Adrenal gland (tissue), 5 donors: ENCODE measurements at regions not wholly inside any gene's neighbourhood (a gene's known extent, or its start where the extent isn't known, plus 50 kb on each side); places are given as distances from the start of the nearest gene placed in this dataset.

Source experiments
- CTCF ChIP-seq, 6 experiments: fragments of 450-650 bp in 4 of 6; fragments of 200-600 bp in 2 of 6; sonication (generic) in 1 of 6; IDR thresholded peaks; 1 replicate in 5 of 6; 2 replicates in 1 of 6; pipeline versions ENCODE4 v1.5.1 to v1.8.0; 2016 to 2021; ENCODE audit warnings: antibody characterized with exemption in 6 of 6, mild to moderate bottlenecking in 2 of 6, moderate library complexity in 1 of 6
- POLR2A ChIP-seq, 2 donors: fragments of 450-650 bp; IDR thresholded peaks; one replicate each; pipeline ENCODE4 v1.6.1; 2017; ENCODE audit warnings: antibody characterized with exemption in 2 of 2, mild to moderate bottlenecking in 2 of 2, moderate library complexity in 1 of 2
- donor health status: DM: no; HTN: no; CAD: no.

DNA sequence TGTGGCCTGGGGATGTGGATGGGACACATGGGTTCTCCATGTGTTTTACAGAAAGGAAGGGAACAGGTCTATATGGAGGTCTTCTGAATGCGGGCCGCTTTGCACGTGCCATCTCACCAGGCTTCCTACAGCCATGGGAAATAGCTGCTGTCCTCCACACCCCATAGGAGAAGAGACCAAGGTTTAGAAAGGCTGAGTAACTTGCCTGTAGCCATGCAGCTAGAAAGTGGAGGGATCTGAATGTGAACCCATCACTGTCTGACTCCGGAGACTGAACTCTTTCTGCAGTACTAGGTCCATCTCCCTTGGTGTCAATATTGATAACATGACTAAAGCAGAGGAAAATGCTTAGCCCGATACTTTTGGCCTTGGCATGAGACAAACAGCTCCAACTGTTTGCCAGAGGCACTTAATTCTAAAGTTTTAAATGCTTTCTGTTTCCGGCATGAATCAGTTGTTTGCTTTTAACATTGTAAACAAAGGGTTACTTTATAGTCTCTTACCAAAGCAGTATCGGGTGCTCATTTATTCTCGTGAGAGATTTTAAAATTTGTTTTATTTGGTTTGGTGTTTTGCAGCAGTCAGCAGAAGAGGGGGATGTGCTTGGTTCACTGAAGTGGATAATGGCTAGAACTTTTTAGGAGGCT lies 64.8 kb upstream of the LOXL4 start:
- TF ChIP-seq POLR2A (IDR thresholded peaks at IDR 0.05) = no peak
- TF ChIP-seq CTCF (IDR thresholded peaks at IDR 0.05) = no peak
